HCT116 (cell line): ENCODE measurements at regions not wholly inside any gene's neighbourhood (a gene's known extent, or its start where the extent isn't known, plus 50 kb on each side); places are given as distances from the start of the nearest gene placed in this dataset.

ENCODE experiments used
- ATAC-seq: fragments of 200-7000 bp; cut with Tn5 transposase; 2 replicates; pipeline ENCODE4 v1.9.1; 2020; ENCODE audit warnings: mild to moderate bottlenecking, moderate library complexity
- BruUV-seq: library from RNA; stranded (reverse); fragments of 400-500 nt; replicated peaks from 2 replicates; lab custom pipeline; 2021; lab: Mats Ljungman, UMichigan
- CTCF ChIA-PET: fragments of 300-600 bp; sonication (Branson Sonifier 250); formaldehyde crosslinking; loops from one replicate; lab custom pipeline; 2021; ENCODE audit warnings: antibody characterized with exemption; lab: Charles Lee
- POLR2A ChIA-PET: fragments of 300-600, 350-600 bp; sonication (Branson Sonifier 250); formaldehyde crosslinking; loops from one replicate; lab custom pipeline; 2021; ENCODE audit warnings: antibody characterized with exemption; lab: Charles Lee
- RAD21 ChIA-PET, 2 experiments: fragments of 300-600 bp; sonication (Branson Sonifier 250); formaldehyde crosslinking; loops; one replicate each; lab custom pipeline; 2023; ENCODE audit warnings: low total read pairs in 2 of 2; ENCODE audit not compliant: uncharacterized antibody in 2 of 2, unreplicated experiment in 2 of 2, low non-redundant PET in 1 of 2; lab: Charles Lee
- DNase-seq: peaks from one replicate; pipeline ENCODE4 v3.0.0-alpha.2; 2010; ENCODE audit warnings: low read depth, low spot score
- H2AFZ ChIP-seq: fragments of 200-600 bp; shearing (Covaris generic), sonication (generic); 2 replicates; pipeline ENCODE4 v1.6.1; 2017; ENCODE audit warnings: low read depth, mixed run types, mixed read lengths, antibody characterized with exemption, low read length; ENCODE audit not compliant: poor library complexity, severe bottlenecking
- H3K27ac ChIP-seq: 2 replicates; pipeline ENCODE4 v1.5.1; 2012; ENCODE audit warnings: low read depth, low read length
- H3K27me3 ChIP-seq: fragments of 200-600 bp; sonication (generic); 2 replicates; pipeline ENCODE4 v1.6.1; 2016; ENCODE audit warnings: mixed run types, low read length, mixed read lengths; ENCODE audit not compliant: insufficient read depth
- H3K36me3 ChIP-seq, 2 experiments: fragments of 200-500 bp in 1 of 2; fragments of 200-600 bp in 1 of 2; sonication (Bioruptor generic) in 1 of 2; sonication (generic) in 1 of 2; 2 replicates each; pipeline versions ENCODE4 v1.5.1 to v1.6.1; 2014 to 2016; ENCODE audit warnings: low read length in 2 of 2, inconsistent platforms in 1 of 2, mixed read lengths in 1 of 2, mixed run types in 1 of 2; ENCODE audit not compliant: insufficient read depth in 2 of 2, control insufficient read depth in 1 of 2
- H3K4me1 ChIP-seq, 2 experiments: fragments of 200-600 bp in 1 of 2; sonication (generic) in 1 of 2; 2 replicates each; pipeline versions ENCODE4 v1.5.1 to v1.6.1; 2012 to 2017; ENCODE audit warnings: low read length in 2 of 2, inconsistent platforms in 1 of 2, mild to moderate bottlenecking in 1 of 2, mixed read lengths in 1 of 2, mixed run types in 1 of 2, moderate library complexity in 1 of 2; ENCODE audit not compliant: insufficient read depth in 2 of 2, control insufficient read depth in 1 of 2
- H3K4me2 ChIP-seq: fragments of 200-600 bp; sonication (generic); 2 replicates; pipeline ENCODE4 v1.6.1; 2017; ENCODE audit warnings: mixed run types, low read length, mixed read lengths
- H3K4me3 ChIP-seq, 2 experiments: fragments of 200-600 bp in 1 of 2; sonication (generic) in 1 of 2; replicated peaks in 1 of 2; 2 replicates each; pipeline ENCODE4 v1.5.1; 2011 to 2016; ENCODE audit warnings: low read length in 2 of 2, control low read depth in 1 of 2, low read depth in 1 of 2, mild to moderate bottlenecking in 1 of 2, mixed read lengths in 1 of 2, mixed run types in 1 of 2
- H3K79me2 ChIP-seq: fragments of 200-600 bp; sonication (generic); 2 replicates; pipeline ENCODE4 v1.6.1; 2017; ENCODE audit warnings: mild to moderate bottlenecking, mixed run types, low read length, moderate library complexity, mixed read lengths; ENCODE audit not compliant: insufficient read depth
- H3K9ac ChIP-seq: fragments of 200-600 bp; sonication (generic); 2 replicates; pipeline ENCODE4 v1.6.1; 2016; ENCODE audit warnings: low read length, mixed read lengths
- H3K9me2 ChIP-seq: fragments of 200-600 bp; sonication (generic), shearing (Covaris generic); 2 replicates; pipeline ENCODE4 v1.6.1; 2017; ENCODE audit warnings: mixed run types, mild to moderate bottlenecking, moderate library complexity; ENCODE audit not compliant: insufficient read depth
- H3K9me3 ChIP-seq, 2 experiments: fragments of 200-500 bp in 1 of 2; fragments of 200-600 bp in 1 of 2; sonication (Bioruptor generic) in 1 of 2; sonication (generic) in 1 of 2; 2 replicates each; pipeline ENCODE4 v1.6.1; 2014 to 2017; ENCODE audit warnings: low read length in 2 of 2, mixed read lengths in 2 of 2, inconsistent platforms in 1 of 2, low read depth in 1 of 2, mild to moderate bottlenecking in 1 of 2, mixed run types in 1 of 2, moderate library complexity in 1 of 2; ENCODE audit not compliant: control insufficient read depth in 1 of 2, insufficient read depth in 1 of 2
- H4K20me1 ChIP-seq: fragments of 200-600 bp; sonication (generic), shearing (Covaris generic); 2 replicates; pipeline ENCODE4 v1.6.1; 2017; ENCODE audit warnings: mixed run types, mild to moderate bottlenecking, moderate library complexity; ENCODE audit not compliant: insufficient read depth
- ATF3 ChIP-seq: IDR thresholded peaks from 2 replicates; pipeline ENCODE4 v1.6.1; 2012
- CEBPB ChIP-seq: IDR thresholded peaks from 2 replicates; pipeline ENCODE4 v1.6.1; 2012; ENCODE audit warnings: low read depth
- CTCF ChIP-seq, 3 experiments: fragments of 200-600 bp in 1 of 3; sonication (generic) in 1 of 3; IDR thresholded peaks in 2 of 3; conservative IDR thresholded peaks in 1 of 3; 2 replicates each; pipeline ENCODE4 v1.5.1; 2012 to 2017; ENCODE audit warnings: low read depth in 2 of 3, low read length in 2 of 3, antibody characterized with exemption in 1 of 3, borderline replicate concordance in 1 of 3, control low read depth in 1 of 3, mild to moderate bottlenecking in 1 of 3, mixed read lengths in 1 of 3, mixed run types in 1 of 3, moderate library complexity in 1 of 3; ENCODE audit not compliant: insufficient read depth in 1 of 3
- ELF1 ChIP-seq: IDR thresholded peaks from 2 replicates; pipeline ENCODE4 v1.6.1; 2012; ENCODE audit warnings: low read depth, borderline replicate concordance
- EZH2 ChIP-seq: fragments of 200-600 bp; sonication (generic); IDR thresholded peaks from 2 replicates; pipeline ENCODE4 v1.6.1; 2017; ENCODE audit warnings: antibody characterized with exemption, mixed run types
- EZH2phosphoT487 ChIP-seq: fragments of 200-600 bp; IDR thresholded peaks from 2 replicates; pipeline ENCODE4 v1.6.1; 2018; ENCODE audit warnings: antibody characterized with exemption, borderline replicate concordance
- MAX ChIP-seq: IDR thresholded peaks from 2 replicates; pipeline ENCODE4 v1.6.1; 2012
- POLR2AphosphoS5 ChIP-seq: IDR thresholded peaks from 2 replicates; pipeline ENCODE4 v1.6.1; 2011; ENCODE audit warnings: mild to moderate bottlenecking, low read depth, low read length, moderate library complexity
- RAD21 ChIP-seq: IDR thresholded peaks from 2 replicates; pipeline ENCODE4 v1.6.1; 2012; ENCODE audit warnings: low read depth, mild to moderate bottlenecking
- REST ChIP-seq: IDR thresholded peaks from 2 replicates; pipeline ENCODE4 v1.6.1; 2012; ENCODE audit warnings: low read depth
- SIN3A ChIP-seq: IDR thresholded peaks from 2 replicates; pipeline ENCODE4 v1.6.1; 2012; ENCODE audit warnings: low read depth
- SP1 ChIP-seq: IDR thresholded peaks from 2 replicates; pipeline ENCODE4 v1.6.1; 2012; ENCODE audit warnings: low read depth
- SRF ChIP-seq: IDR thresholded peaks from 2 replicates; pipeline ENCODE4 v1.6.1; 2012; ENCODE audit warnings: low read depth
- YY1 ChIP-seq: IDR thresholded peaks from 2 replicates; pipeline ENCODE4 v1.6.1; 2011; ENCODE audit warnings: low read length, low read depth, moderate library complexity, mild to moderate bottlenecking; ENCODE audit not compliant: insufficient replicate concordance; ENCODE audit errors: extremely low read depth
- ZFX ChIP-seq: fragments of 450-650 bp; IDR thresholded peaks from 2 replicates; pipeline ENCODE4 v1.6.1; 2017
- ZNF274 ChIP-seq: fragments of 200-500 bp; sonication (Bioruptor generic); IDR thresholded peaks from 2 replicates; pipeline ENCODE4 v1.6.1; 2014; ENCODE audit warnings: mild to moderate bottlenecking, low read depth, low read length, inconsistent platforms
- intact Hi-C: fragments of 100-400 bp; cut with micrococcal nuclease; formaldehyde crosslinking; loops from 2 replicates; pipeline ENCODE4 v1.10.0; 2022

GRCh38 chr17:31645351-31645750, 213.7 kb downstream of the COPRS start:
- Histone ChIP-seq H3K27ac (no peak overlapping the region), H3K9ac (no peak overlapping the region), H4K20me1 (no peaks in the 10 kb centered on the region), H3K79me2 (no peaks in the 10 kb centered on the region), H3K4me1 (no peaks in the 10 kb centered on the region), H3K9me3 (no peaks in the 10 kb centered on the region; a peak in 1 of 4 replicates), H3K9me2 (no peaks in the 10 kb centered on the region), H2AFZ (no peak overlapping the region), H3K4me3 (no peak overlapping the region), H3K4me2 (no peak overlapping the region), H3K27me3 (no peaks in the 10 kb centered on the region), H3K36me3 (no peaks in the 10 kb centered on the region)
- ATAC-seq (peak; percentile 54), DNase-seq (no peak)
- intact Hi-C loops, result no loop called here
- TF ChIP-seq CTCF (IDR thresholded peaks at IDR 0.05 in 2 of 3, conservative IDR thresholded peaks at IDR 0.05 in 1 of 3; ENCODE audit: borderline replicate concordance in 1 of 3, insufficient read depth in 1 of 3, low read depth in 2 of 3, low read length in 2 of 3) (0 out of 6 replicates have a peak, but pooled peaks of 1 of the 3 experiments have one; percentile 4), RAD21 (peak; percentile 53), ELF1 (no peak)
- ChIA-PET RAD21 (no interaction called here), POLR2A (no interaction called here), CTCF (no interaction called here)
- no TSS peak for BruUV-seq

GRCh38 chr17:31631766-31632165, 227.3 kb downstream of the COPRS start:
- intact Hi-C loops, result no loop called here
- H3K4me2 ChIP-seq, result no peak overlapping the region
- H3K27ac ChIP-seq, result no peak overlapping the region
- no peaks in the 10 kb centered on the region for H3K36me3 ChIP-seq
- H3K9ac ChIP-seq, result no peak overlapping the region
- no peaks in the 10 kb centered on the region for H4K20me1 ChIP-seq
- no peak overlapping the region for H2AFZ ChIP-seq
- no peaks in the 10 kb centered on the region for H3K9me3 ChIP-seq
- H3K4me1 ChIP-seq, result no peaks in the 10 kb centered on the region
- no peak for DNase-seq
- no peaks in the 10 kb centered on the region for H3K9me2 ChIP-seq
- H3K27me3 ChIP-seq, result no peaks in the 10 kb centered on the region
- RAD21 ChIA-PET, result no interaction called here
- ATAC-seq, result no peak
- CTCF ChIA-PET, result no interaction called here
- BruUV-seq, result no TSS peak
- POLR2A ChIA-PET, result no interaction called here
- H3K79me2 ChIP-seq, result no peaks in the 10 kb centered on the region
- no peak overlapping the region for H3K4me3 ChIP-seq
- no peak for TF ChIP-seq CEBPB
- no peak for TF ChIP-seq EZH2phosphoT487
- no peak for TF ChIP-seq ATF3
- TF ChIP-seq RAD21, result no peak
- no peak for TF ChIP-seq YY1
- TF ChIP-seq REST, result no peak
- no peak for TF ChIP-seq SP1
- TF ChIP-seq POLR2AphosphoS5, result no peak
- no peak for TF ChIP-seq EZH2
- TF ChIP-seq SIN3A, result no peak
- no peak for TF ChIP-seq MAX
- TF ChIP-seq SRF, result no peak
- TF ChIP-seq ZFX, result no peak
- TF ChIP-seq ZNF274, result no peak
- TF ChIP-seq, all 23 proteins: peak for 0
